K562 (cell line): ENCODE measurements at regions not wholly inside any gene's neighbourhood (a gene's known extent, or its start where the extent isn't known, plus 50 kb on each side); places are given as distances from the start of the nearest gene placed in this dataset.

Experiments
- ATAC-seq: fragments of 200-7000 bp; cut with Tn5 transposase; 3 replicates; pipeline ENCODE4 v1.9.1; 2020; ENCODE audit warnings: moderate library complexity
- BruUV-seq: library from RNA; stranded (reverse); fragments of 400-500 nt; replicated peaks from 2 replicates; lab custom pipeline; 2021; lab: Mats Ljungman, UMichigan
- CTCF ChIA-PET: fragments of 300-600 bp; formaldehyde crosslinking; extraction: SDS; loops from one replicate; lab custom pipeline; 2021; ENCODE audit warnings: low intra/inter-chr PET ratio; lab: Yijun Ruan, JAX
- POLR2A ChIA-PET: fragments of 300-600, 350-650 bp; sonication (Branson Sonifier 250); formaldehyde crosslinking; extraction: SDS; loops from one replicate; lab custom pipeline; 2021; ENCODE audit warnings: antibody characterized with exemption, inconsistent platforms; lab: Yijun Ruan, JAX
- DNase-seq, 4 experiments: peaks; one replicate each; pipeline versions ENCODE4 v3.0.0 to v3.0.0-alpha.2; 2011 to 2018; ENCODE audit warnings: low spot score in 3 of 4, mixed read lengths in 3 of 4; ENCODE audit errors: extremely low read depth in 1 of 4
- FAIRE-seq: peaks from 2 replicates; lab custom pipeline; 2011; peaks lifted over from hg19 to GRCh38; lab: Jason Lieb, UNC
- H2AFZ ChIP-seq: 2 replicates; pipeline ENCODE4 v1.6.0; 2011; ENCODE audit warnings: low read depth, low read length, control low read depth, inconsistent platforms
- H3K27ac ChIP-seq: fragments of 200-600 bp; 3 replicates; pipeline ENCODE4 v1.8.0; 2011; ENCODE audit warnings: low read depth, mild to moderate bottlenecking, control low read depth, inconsistent platforms, low read length, moderate library complexity, mixed read lengths; ENCODE audit errors: extremely low read depth
- H3K27me3 ChIP-seq, 2 experiments: fragments of 300-600 bp in 1 of 2; 2 replicates in 1 of 2; 3 replicates in 1 of 2; pipeline versions ENCODE4 v1.6.0 to v1.8.0; 2011; ENCODE audit warnings: inconsistent platforms in 2 of 2, low read length in 2 of 2, mild to moderate bottlenecking in 1 of 2, mixed read lengths in 1 of 2, moderate library complexity in 1 of 2; ENCODE audit not compliant: control insufficient read depth in 2 of 2, insufficient read depth in 2 of 2
- H3K36me3 ChIP-seq: fragments of 300-600 bp; 3 replicates; pipeline ENCODE4 v1.8.0; 2011; ENCODE audit warnings: mild to moderate bottlenecking, low read length, inconsistent platforms; ENCODE audit not compliant: control insufficient read depth, insufficient read depth
- H3K4me1 ChIP-seq, 2 experiments: fragments of 200-600 bp in 1 of 2; replicated peaks in 1 of 2; 2 replicates in 1 of 2; 3 replicates in 1 of 2; pipeline versions ENCODE4 v1.5.1 to v1.8.0; 2011; ENCODE audit warnings: inconsistent platforms in 2 of 2, low read length in 2 of 2, mild to moderate bottlenecking in 1 of 2, mixed read lengths in 1 of 2, moderate library complexity in 1 of 2; ENCODE audit not compliant: control insufficient read depth in 2 of 2, insufficient read depth in 2 of 2
- H3K4me2 ChIP-seq: 2 replicates; pipeline ENCODE4 v1.6.1; 2011; ENCODE audit warnings: low read length, control low read depth, inconsistent platforms, mixed read lengths; ENCODE audit not compliant: insufficient read depth
- H3K4me3 ChIP-seq: fragments of 200-600 bp; sonication (generic), shearing (Covaris generic); 2 replicates; pipeline ENCODE4 v1.5.1; 2016; ENCODE audit warnings: control low read depth, inconsistent platforms
- H3K79me2 ChIP-seq: fragments of 200-600 bp; 3 replicates; pipeline ENCODE4 v1.8.0; 2011; ENCODE audit warnings: low read length, inconsistent platforms; ENCODE audit not compliant: control insufficient read depth, insufficient read depth
- H3K9ac ChIP-seq, 2 experiments: 2 replicates each; pipeline versions ENCODE4 v1.6.0 to v1.6.1; 2011; ENCODE audit warnings: low read depth in 2 of 2, low read length in 2 of 2, control low read depth in 1 of 2, inconsistent platforms in 1 of 2, mild to moderate bottlenecking in 1 of 2, mixed read lengths in 1 of 2; ENCODE audit not compliant: insufficient read depth in 1 of 2
- H3K9me1 ChIP-seq: one replicate; pipeline ENCODE4 v1.6.0; 2011; ENCODE audit warnings: inconsistent platforms, mild to moderate bottlenecking, low read length, moderate library complexity; ENCODE audit not compliant: control insufficient read depth, insufficient read depth
- H3K9me3 ChIP-seq: replicated peaks from 2 replicates; pipeline ENCODE4 v1.5.1; 2011; ENCODE audit warnings: low read depth, low read length, inconsistent platforms; ENCODE audit not compliant: control insufficient read depth, insufficient read depth
- H4K20me1 ChIP-seq: replicated peaks from 2 replicates; pipeline ENCODE4 v1.6.1; 2011; ENCODE audit warnings: low read length, inconsistent platforms, mixed read lengths; ENCODE audit not compliant: control insufficient read depth, insufficient read depth
- CLOCK ChIP-seq: fragments of 250-450 bp; sonication (Bioruptor Pico); IDR thresholded peaks from 2 replicates; pipeline ENCODE4 v1.4.0; 2020; ENCODE audit warnings: mild to moderate bottlenecking, moderate library complexity, borderline replicate concordance
- CSDE1 ChIP-seq, 2 experiments: fragments of 450-650 bp; IDR thresholded peaks; 2 replicates each; pipeline ENCODE4 v1.6.1; 2016; ENCODE audit warnings: mild to moderate bottlenecking in 1 of 2
- DPF2 ChIP-seq: fragments of 450-650 bp; IDR thresholded peaks from 2 replicates; pipeline ENCODE4 v1.6.1; 2016
- HDAC6 ChIP-seq: IDR thresholded peaks from 2 replicates; pipeline ENCODE4 v1.6.1; 2012; ENCODE audit warnings: low read depth, mild to moderate bottlenecking, control low read depth, inconsistent platforms, low read length, moderate library complexity
- HSF4 ChIP-seq: fragments of 250-450 bp; sonication (Bioruptor Pico); IDR thresholded peaks from 2 replicates; pipeline ENCODE4 v2.1.2; 2022; ENCODE audit warnings: mild to moderate bottlenecking, moderate library complexity, borderline replicate concordance
- ID3 ChIP-seq, 2 experiments: fragments of 250-450 bp in 1 of 2; fragments of 450-650 bp in 1 of 2; sonication (Bioruptor Pico) in 1 of 2; IDR thresholded peaks; 2 replicates each; pipeline versions ENCODE4 v1.6.1 to v1.8.0; 2016 to 2021; ENCODE audit warnings: mild to moderate bottlenecking in 2 of 2, moderate library complexity in 2 of 2, missing compliant biosample characterization in 1 of 2, missing genetic modification characterization in 1 of 2
- MITF ChIP-seq: IDR thresholded peaks from 2 replicates; pipeline ENCODE4 v1.6.1; 2014; ENCODE audit warnings: antibody characterized with exemption
- MYNN ChIP-seq, 2 experiments: sonication (generic); formaldehyde crosslinking in 1 of 2; IDR thresholded peaks; 2 replicates each; pipeline versions ENCODE4 v1.5.0 to v1.6.1; 2016 to 2020; ENCODE audit warnings: antibody characterized with exemption in 1 of 2, missing genetic modification reagents in 1 of 2
- POLR2AphosphoS2 ChIP-seq: IDR thresholded peaks from 2 replicates; pipeline ENCODE4 v1.6.1; 2012; ENCODE audit warnings: low read length, improper control_type of control experiment
- PRMT5 ChIP-seq: sonication (generic); formaldehyde crosslinking; IDR thresholded peaks from 2 replicates; pipeline ENCODE4 v1.5.0; 2020; ENCODE audit warnings: missing genetic modification reagents
- SMAD3 ChIP-seq: fragments of 450-650 bp; formaldehyde crosslinking; conservative IDR thresholded peaks from 2 replicates; pipeline ENCODE4 v1.4.0; 2020; ENCODE audit warnings: mild to moderate bottlenecking
- TRIM28 ChIP-seq: fragments of 450-650 bp; IDR thresholded peaks from 2 replicates; pipeline ENCODE4 v1.6.1; 2017
- ZNF124 ChIP-seq: sonication (generic); formaldehyde crosslinking; IDR thresholded peaks from 2 replicates; pipeline ENCODE4 v1.8.1; 2022; ENCODE audit warnings: missing genetic modification reagents
- ZNF184 ChIP-seq: sonication (generic); formaldehyde crosslinking; IDR thresholded peaks from 2 replicates; pipeline ENCODE4 v1.5.0; 2020; ENCODE audit warnings: missing genetic modification reagents
- ZNF408 ChIP-seq: fragments of 250-450 bp; sonication (Bioruptor Pico); IDR thresholded peaks from 2 replicates; pipeline ENCODE4 v1.4.0; 2020; ENCODE audit warnings: low read depth, mild to moderate bottlenecking, moderate library complexity
- ZNF445 ChIP-seq: fragments of 250-450 bp; sonication (Bioruptor Pico); IDR thresholded peaks from 2 replicates; pipeline ENCODE4 v1.4.0; 2020; ENCODE audit warnings: low read depth, mild to moderate bottlenecking, moderate library complexity
- ZNF695 ChIP-seq: fragments of 450-650 bp; formaldehyde crosslinking; IDR thresholded peaks from 2 replicates; pipeline ENCODE4 v1.4.0; 2020; ENCODE audit warnings: mild to moderate bottlenecking, moderate library complexity
- ZNF717 ChIP-seq: fragments of 250-450 bp; sonication (Bioruptor Pico); IDR thresholded peaks from 2 replicates; pipeline ENCODE4 v1.5.0; 2021
- WGBS: fragments of 100-300 bp; shearing (Covaris generic); methylation state at CpG from one replicate; pipeline ENCODE4 v1.1.6; 2016; ENCODE audit warnings: low coverage, mixed read lengths; ENCODE audit not compliant: insufficient coverage; ENCODE audit errors: missing lambda C conversion rate; 5-methylcytosine and 5-hydroxymethylcytosine counted together
- in situ Hi-C: fragments of 300-500 bp; cut with MboI; formaldehyde crosslinking; loops from 4 replicates; pipeline ENCODE4 v1.15.0; 2018; ENCODE audit warnings: inconsistent platforms, mixed read lengths
- intact Hi-C: fragments of 100-400 bp; cut with micrococcal nuclease; formaldehyde crosslinking; loops from 2 replicates; pipeline ENCODE4 v1.14.2; 2022

GRCh38 chr18:70417847-70418246, 129.0 kb downstream of the SOCS6 start:
- H3K9ac ChIP-seq = no peak overlapping the region
- no peaks in the 10 kb centered on the region; a peak in 2 of 5 replicates for H3K4me1 ChIP-seq
- no peak overlapping the region for H2AFZ ChIP-seq
- H3K4me2 ChIP-seq = no peak overlapping the region
- no peaks in the 10 kb centered on the region for H3K9me3 ChIP-seq
- no peaks in the 10 kb centered on the region for H3K9me1 ChIP-seq
- FAIRE-seq = no peak
- ChIA-PET CTCF (no interaction called here), POLR2A (no interaction called here)
- H4K20me1 ChIP-seq = no peaks in the 10 kb centered on the region
- no peak overlapping the region for H3K27ac ChIP-seq
- H3K4me3 ChIP-seq = no peak overlapping the region
- 5% methylated on average over 5 of the region's 5 CpGs for WGBS
- intact Hi-C loops = no loop called here
- in situ Hi-C loops = no loop called here
- peaks cover 4 to 5% of the 10 kb centered on the region in 2 experiments; a peak in 3 of 5 replicates for H3K27me3 ChIP-seq
- TF ChIP-seq ZNF124 = no peak
- TF ChIP-seq ID3 (CRISPR knock-in tag; IDR thresholded peaks at IDR 0.05) = no peak
- no peak for TF ChIP-seq ID3 (tag; IDR thresholded peaks at IDR 0.05)
- TF ChIP-seq ZNF445 = no peak
- no peak for TF ChIP-seq HDAC6
- TF ChIP-seq ZNF184 (CRISPR knock-in tag) = no peak
- no peak for TF ChIP-seq ZNF408 (CRISPR knock-in tag)
- TF ChIP-seq POLR2AphosphoS2 = no peak
- TF ChIP-seq DPF2 = no peak
- TF ChIP-seq ZNF695 (CRISPR knock-in tag) = no peak
- no peak for TF ChIP-seq MYNN (IDR thresholded peaks at IDR 0.05)
- TF ChIP-seq MYNN (CRISPR knock-in tag; IDR thresholded peaks at IDR 0.05) = no peak
- no peak for TF ChIP-seq MITF
- no peak for TF ChIP-seq ZNF717 (CRISPR knock-in tag)
- no peak for TF ChIP-seq SMAD3 (CRISPR knock-in tag)
- no peak for TF ChIP-seq CSDE1 (IDR thresholded peaks at IDR 0.05)
- no peak for TF ChIP-seq CLOCK (CRISPR knock-in tag)
- TF ChIP-seq TRIM28 = no peak
- no peak for TF ChIP-seq HSF4 (CRISPR knock-in tag)
- no peak for TF ChIP-seq PRMT5
- BruUV-seq = no TSS peak
- H3K79me2 ChIP-seq = no peaks in the 10 kb centered on the region
- H3K36me3 ChIP-seq = no peaks in the 10 kb centered on the region
- no peak for ATAC-seq
- no peak for DNase-seq
